Astrocyte of the cerebellum (primary cell): ENCODE measurements at regions not wholly inside any gene's neighbourhood (a gene's known extent, or its start where the extent isn't known, plus 50 kb on each side); places are given as distances from the start of the nearest gene placed in this dataset.

Experiments used
- DNase-seq: peaks from one replicate; pipeline ENCODE4 v3.0.0-alpha.2; 2011; ENCODE audit warnings: low read depth
- H3K4me3 ChIP-seq: 2 replicates; pipeline ENCODE4 v1.5.1; 2011; ENCODE audit warnings: mild to moderate bottlenecking, low read depth, low read length, moderate library complexity
- in situ Hi-C: cut with HindIII; loops from 2 replicates; pipeline ENCODE4 v1.10.0; 2017; ENCODE audit warnings: low sequenced_read_pairs
- TF ChIP-seq, protein P1 (sequence below): IDR thresholded peaks from 2 replicates; pipeline ENCODE4 v1.5.1; 2012; ENCODE audit warnings: low read length, low read depth, moderate library complexity, mild to moderate bottlenecking; ENCODE audit errors: missing control alignments

DNA sequence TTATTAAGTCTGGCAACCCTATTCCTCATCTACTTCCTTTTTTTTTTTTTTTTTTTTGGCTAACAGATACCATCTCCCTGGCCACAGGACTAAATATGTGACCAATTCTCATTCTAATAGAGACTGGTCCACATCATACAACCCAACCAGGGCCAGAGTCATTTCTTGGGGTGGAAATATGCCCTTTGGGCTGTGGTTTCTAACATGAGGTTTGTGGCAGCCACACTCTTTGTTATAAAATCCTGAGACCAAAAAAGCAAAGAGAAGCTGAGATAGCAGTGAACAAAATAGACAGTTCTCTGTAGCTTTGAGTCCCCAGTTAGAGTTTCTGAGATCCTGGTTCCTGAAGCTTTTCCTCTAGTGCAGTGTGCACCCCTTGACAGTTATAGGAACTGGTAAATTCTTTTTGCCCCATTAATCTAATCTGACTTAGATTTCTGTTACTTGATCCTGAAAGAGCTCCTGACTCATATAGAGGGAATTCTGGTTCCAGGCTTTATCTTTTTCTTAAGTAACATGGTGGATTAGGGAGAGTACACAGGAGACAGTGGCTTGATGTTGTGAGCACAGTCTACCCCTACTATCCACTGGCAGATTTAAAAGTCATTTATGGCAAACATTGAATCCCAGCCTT, 86.8 kb downstream of the MAIP1 start:
- TF ChIP-seq, protein P1, sequence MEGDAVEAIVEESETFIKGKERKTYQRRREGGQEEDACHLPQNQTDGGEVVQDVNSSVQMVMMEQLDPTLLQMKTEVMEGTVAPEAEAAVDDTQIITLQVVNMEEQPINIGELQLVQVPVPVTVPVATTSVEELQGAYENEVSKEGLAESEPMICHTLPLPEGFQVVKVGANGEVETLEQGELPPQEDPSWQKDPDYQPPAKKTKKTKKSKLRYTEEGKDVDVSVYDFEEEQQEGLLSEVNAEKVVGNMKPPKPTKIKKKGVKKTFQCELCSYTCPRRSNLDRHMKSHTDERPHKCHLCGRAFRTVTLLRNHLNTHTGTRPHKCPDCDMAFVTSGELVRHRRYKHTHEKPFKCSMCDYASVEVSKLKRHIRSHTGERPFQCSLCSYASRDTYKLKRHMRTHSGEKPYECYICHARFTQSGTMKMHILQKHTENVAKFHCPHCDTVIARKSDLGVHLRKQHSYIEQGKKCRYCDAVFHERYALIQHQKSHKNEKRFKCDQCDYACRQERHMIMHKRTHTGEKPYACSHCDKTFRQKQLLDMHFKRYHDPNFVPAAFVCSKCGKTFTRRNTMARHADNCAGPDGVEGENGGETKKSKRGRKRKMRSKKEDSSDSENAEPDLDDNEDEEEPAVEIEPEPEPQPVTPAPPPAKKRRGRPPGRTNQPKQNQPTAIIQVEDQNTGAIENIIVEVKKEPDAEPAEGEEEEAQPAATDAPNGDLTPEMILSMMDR, result no peak
- in situ Hi-C loops, result no loop called here
- H3K4me3 ChIP-seq, result no peak overlapping the region
- DNase-seq, result peak; percentile 32

DNA sequence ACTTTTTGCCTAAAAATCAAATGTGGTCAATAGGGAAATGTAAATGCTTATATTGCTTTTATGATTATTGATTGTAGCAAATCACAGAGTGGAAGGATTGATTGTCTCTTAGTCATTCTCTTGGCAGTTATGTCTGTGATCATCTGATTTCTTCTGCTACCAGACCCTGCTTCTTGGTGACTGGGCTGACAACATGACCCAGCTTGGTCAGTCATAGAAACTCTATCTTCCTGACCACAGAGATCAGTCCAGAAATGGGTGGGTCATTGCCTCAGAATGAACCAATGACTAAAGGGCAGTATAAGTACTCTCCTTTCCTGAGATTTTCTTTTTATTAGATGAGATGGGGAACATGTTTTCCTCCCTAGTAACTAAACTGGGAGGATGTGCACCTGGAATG, 87.6 kb downstream of the MAIP1 start:
- DNase-seq, result no peak
- no peak overlapping the region for H3K4me3 ChIP-seq
- TF ChIP-seq, protein P1, result no peak
- in situ Hi-C loops, result no loop called here

DNA sequence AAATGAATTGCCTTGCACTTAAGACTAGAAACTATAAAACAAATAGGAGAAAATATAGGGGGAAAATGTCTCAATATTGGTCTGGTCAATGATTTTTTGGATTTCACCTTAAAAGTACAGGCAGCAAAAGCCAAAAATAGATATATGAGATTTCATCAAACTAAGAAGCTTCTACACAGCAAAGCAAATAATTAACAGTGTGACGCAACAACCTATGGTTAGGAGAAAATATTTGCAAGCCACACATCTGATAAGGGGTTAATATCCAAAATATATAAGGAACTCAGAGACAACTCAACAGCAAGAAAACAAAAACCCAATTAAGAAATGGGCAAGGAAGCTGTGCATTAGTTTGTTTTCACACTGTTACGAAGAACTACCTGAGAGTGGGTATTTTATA, 89.1 kb downstream of the MAIP1 start:
- no peak overlapping the region for H3K4me3 ChIP-seq
- no peak for DNase-seq
- in situ Hi-C loops, result no loop called here
- TF ChIP-seq, protein P1, result no peak

DNA sequence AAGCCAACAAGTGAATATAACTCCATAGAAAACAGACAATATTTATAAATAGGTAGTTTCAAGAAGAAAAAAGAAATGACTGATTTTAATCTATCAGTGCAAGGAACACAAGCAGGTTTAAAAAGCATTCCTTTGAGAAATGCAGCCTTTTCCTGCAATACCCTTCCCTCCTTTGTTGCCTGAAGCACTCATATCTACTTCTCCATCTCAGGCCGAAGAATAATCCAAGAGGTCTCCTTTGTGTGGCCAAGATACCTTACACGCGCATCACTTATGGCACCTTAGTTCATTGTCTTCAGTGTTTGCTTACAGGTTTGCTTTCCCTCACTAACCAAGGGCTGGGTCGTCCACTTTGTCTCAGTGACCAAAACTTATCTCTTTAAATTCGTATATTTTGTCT, 93.0 kb downstream of the MAIP1 start:
- DNase-seq, result no peak
- H3K4me3 ChIP-seq, result no peak overlapping the region
- TF ChIP-seq, protein P1, result no peak
- in situ Hi-C loops, result no loop called here

DNA sequence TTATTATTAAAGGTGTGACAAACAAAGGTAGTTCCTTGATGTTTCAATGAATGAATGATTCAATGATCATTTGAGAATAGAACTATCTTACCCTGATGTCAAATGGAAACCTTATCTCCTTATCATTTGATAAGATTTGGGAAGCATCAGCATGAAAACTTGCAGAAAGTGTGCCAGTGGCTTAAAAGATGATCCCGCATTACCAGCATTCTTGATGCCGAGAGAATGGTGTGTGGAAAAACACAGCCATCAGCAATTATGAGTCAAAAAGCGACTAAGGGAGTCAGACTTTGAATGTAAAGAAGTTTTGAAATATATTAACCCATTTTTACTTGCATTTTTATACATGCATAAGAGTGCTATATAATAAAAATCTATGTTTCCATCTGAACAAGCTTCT, 93.7 kb downstream of the MAIP1 start:
- TF ChIP-seq, protein P1, result no peak
- DNase-seq, result no peak
- no peak overlapping the region for H3K4me3 ChIP-seq
- in situ Hi-C loops, result no loop called here

DNA sequence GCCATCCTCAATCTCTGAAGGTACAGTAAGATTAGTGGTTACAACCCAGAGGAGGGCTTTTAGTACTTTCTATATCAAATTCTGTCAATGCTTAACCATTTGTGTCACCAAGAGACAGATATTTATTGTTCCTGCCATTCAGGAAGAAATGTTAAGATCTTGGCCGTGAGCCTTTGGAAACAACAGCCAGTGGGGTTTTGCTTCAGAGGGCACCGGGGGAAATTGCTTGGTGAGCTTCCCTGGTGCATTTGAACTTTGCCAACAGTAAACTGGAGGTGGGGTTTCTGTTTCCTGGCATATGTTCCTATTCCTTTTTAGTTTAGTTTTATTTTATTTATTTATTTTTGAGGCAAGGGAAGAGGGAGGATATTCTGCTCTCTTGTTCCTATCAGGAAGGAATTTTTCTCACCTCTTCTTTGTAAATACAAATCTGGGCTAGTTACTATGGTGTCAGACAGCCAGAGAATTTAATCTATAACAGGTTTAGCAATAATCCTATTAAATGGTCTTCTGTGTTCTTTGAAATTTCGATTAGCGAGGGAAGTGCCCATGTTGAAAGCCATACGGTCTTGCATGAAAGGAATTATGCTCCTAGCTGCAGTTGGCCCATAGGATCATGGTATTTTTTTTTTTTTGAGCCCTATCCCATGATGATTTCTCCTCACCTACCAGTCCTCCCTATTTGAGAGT, 95.7 kb downstream of the MAIP1 start:
- TF ChIP-seq, protein P1, result no peak

More for the DNA sequence above, 95.7 kb downstream of the MAIP1 start:
- no peak for DNase-seq
- H3K4me3 ChIP-seq, result no peak overlapping the region
- in situ Hi-C loops, result no loop called here
